ENCODE measurements at regions not wholly inside any gene's neighbourhood (a gene's known extent, or its start where the extent isn't known, plus 50 kb on each side); places are given as distances from the start of the nearest gene placed in this dataset.

GRCh38 chr10:121232494-121232893, 365.8 kb downstream of the FGFR2 start:
- H3K4me3 ChIP-seq (ENCODE audit: low read depth in 1 of 2, low read length in 2 of 2) = no peak overlapping the region
- no peaks in the 10 kb centered on the region for H3K27me3 ChIP-seq (ENCODE audit: control insufficient read depth in 1 of 2, insufficient read depth in 2 of 2, low read length in 2 of 2)
- H3K27ac ChIP-seq (ENCODE audit: low read depth, low read length) = no peak overlapping the region
- H3K4me1 ChIP-seq (ENCODE audit: insufficient read depth, low read length) = no peaks in the 10 kb centered on the region
- H3K36me3 ChIP-seq (ENCODE audit: insufficient read depth, low read length) = no peaks in the 10 kb centered on the region
- no peaks in the 10 kb centered on the region for H3K9me3 ChIP-seq (ENCODE audit: low read length)
- H3K9ac ChIP-seq (ENCODE audit: low read length) = no peak overlapping the region

GRCh38 chr10:121235692-121236091, 362.6 kb downstream of the FGFR2 start:
- Histone ChIP-seq H3K9ac (ENCODE audit: low read length) (no peak overlapping the region), H3K4me3 (ENCODE audit: low read depth in 1 of 2, low read length in 2 of 2) (no peak overlapping the region), H3K4me1 (ENCODE audit: insufficient read depth, low read length) (no peaks in the 10 kb centered on the region), H3K27ac (ENCODE audit: low read depth, low read length) (no peak overlapping the region), H3K9me3 (ENCODE audit: low read length) (no peaks in the 10 kb centered on the region), H3K36me3 (ENCODE audit: insufficient read depth, low read length) (no peaks in the 10 kb centered on the region), H3K27me3 (ENCODE audit: control insufficient read depth in 1 of 2, insufficient read depth in 2 of 2, low read length in 2 of 2) (no peaks in the 10 kb centered on the region)

- Histone ChIP-seq H3K27ac (ENCODE audit: low read depth, low read length) (no peak overlapping the region), H3K27me3 (ENCODE audit: control insufficient read depth in 1 of 2, insufficient read depth in 2 of 2, low read length in 2 of 2) (no peaks in the 10 kb centered on the region), H3K9me3 (ENCODE audit: low read length) (no peaks in the 10 kb centered on the region), H3K4me1 (ENCODE audit: insufficient read depth, low read length) (no peaks in the 10 kb centered on the region), H3K9ac (ENCODE audit: low read length) (no peak overlapping the region), H3K4me3 (ENCODE audit: low read depth in 1 of 2, low read length in 2 of 2) (no peak overlapping the region), H3K36me3 (ENCODE audit: insufficient read depth, low read length) (no peaks in the 10 kb centered on the region)
Observed at GRCh38 chr10:121236621-121237020, 361.6 kb downstream of the FGFR2 start.

- Histone ChIP-seq H3K27ac (ENCODE audit: low read depth, low read length) (no peak overlapping the region), H3K27me3 (ENCODE audit: control insufficient read depth in 1 of 2, insufficient read depth in 2 of 2, low read length in 2 of 2) (no peaks in the 10 kb centered on the region), H3K9ac (ENCODE audit: low read length) (no peak overlapping the region), H3K4me3 (ENCODE audit: low read depth in 1 of 2, low read length in 2 of 2) (no peak overlapping the region), H3K36me3 (ENCODE audit: insufficient read depth, low read length) (no peaks in the 10 kb centered on the region), H3K9me3 (ENCODE audit: low read length) (no peaks in the 10 kb centered on the region), H3K4me1 (ENCODE audit: insufficient read depth, low read length) (peaks cover 3% of the 10 kb centered on the region)
Observed at GRCh38 chr10:121237718-121238117, 360.5 kb downstream of the FGFR2 start.

- Histone ChIP-seq H3K27ac (ENCODE audit: low read depth, low read length) (no peak overlapping the region), H3K27me3 (ENCODE audit: control insufficient read depth in 1 of 2, insufficient read depth in 2 of 2, low read length in 2 of 2) (no peaks in the 10 kb centered on the region), H3K4me1 (ENCODE audit: insufficient read depth, low read length) (peaks cover 10% of the 10 kb centered on the region), H3K4me3 (ENCODE audit: low read depth in 1 of 2, low read length in 2 of 2) (no peak overlapping the region), H3K9me3 (ENCODE audit: low read length) (no peaks in the 10 kb centered on the region), H3K9ac (ENCODE audit: low read length) (no peak overlapping the region), H3K36me3 (ENCODE audit: insufficient read depth, low read length) (no peaks in the 10 kb centered on the region)
Observed at GRCh38 chr10:121240011-121240410, 358.2 kb downstream of the FGFR2 start.

- H3K9ac ChIP-seq (ENCODE audit: low read length) = no peak overlapping the region
- H3K4me1 ChIP-seq (ENCODE audit: insufficient read depth, low read length) = peaks cover 10% of the 10 kb centered on the region
- no peaks in the 10 kb centered on the region for H3K27me3 ChIP-seq (ENCODE audit: control insufficient read depth in 1 of 2, insufficient read depth in 2 of 2, low read length in 2 of 2)
- no peaks in the 10 kb centered on the region for H3K9me3 ChIP-seq (ENCODE audit: low read length)
- H3K27ac ChIP-seq (ENCODE audit: low read depth, low read length) = no peak overlapping the region
- H3K36me3 ChIP-seq (ENCODE audit: insufficient read depth, low read length) = no peaks in the 10 kb centered on the region
- no peak overlapping the region for H3K4me3 ChIP-seq (ENCODE audit: low read depth in 1 of 2, low read length in 2 of 2)
Observed at GRCh38 chr10:121240556-121240955, 357.7 kb downstream of the FGFR2 start.

GRCh38 chr10:121241337-121241736, 356.9 kb downstream of the FGFR2 start:
- no peaks in the 10 kb centered on the region for H3K36me3 ChIP-seq (ENCODE audit: insufficient read depth, low read length)
- no peaks in the 10 kb centered on the region for H3K27me3 ChIP-seq (ENCODE audit: control insufficient read depth in 1 of 2, insufficient read depth in 2 of 2, low read length in 2 of 2)
- no peak overlapping the region for H3K27ac ChIP-seq (ENCODE audit: low read depth, low read length)
- H3K4me3 ChIP-seq (ENCODE audit: low read depth in 1 of 2, low read length in 2 of 2) = no peak overlapping the region
- H3K9ac ChIP-seq (ENCODE audit: low read length) = no peak overlapping the region
- H3K4me1 ChIP-seq (ENCODE audit: insufficient read depth, low read length) = peaks cover 10% of the 10 kb centered on the region
- H3K9me3 ChIP-seq (ENCODE audit: low read length) = no peaks in the 10 kb centered on the region

- Histone ChIP-seq H3K4me1 (ENCODE audit: insufficient read depth, low read length) (peaks cover 10% of the 10 kb centered on the region), H3K4me3 (ENCODE audit: low read depth in 1 of 2, low read length in 2 of 2) (no peak overlapping the region), H3K9me3 (ENCODE audit: low read length) (no peaks in the 10 kb centered on the region), H3K9ac (ENCODE audit: low read length) (no peak overlapping the region), H3K27me3 (ENCODE audit: control insufficient read depth in 1 of 2, insufficient read depth in 2 of 2, low read length in 2 of 2) (no peaks in the 10 kb centered on the region), H3K27ac (ENCODE audit: low read depth, low read length) (no peak overlapping the region), H3K36me3 (ENCODE audit: insufficient read depth, low read length) (no peaks in the 10 kb centered on the region)
Observed at GRCh38 chr10:121242741-121243608, 355.3 kb downstream of the FGFR2 start.

GRCh38 chr10:121243609-121244241, 354.5 kb downstream of the FGFR2 start:
- H3K27ac ChIP-seq (ENCODE audit: low read depth, low read length) = no peak overlapping the region
- H3K27me3 ChIP-seq (ENCODE audit: control insufficient read depth in 1 of 2, insufficient read depth in 2 of 2, low read length in 2 of 2) = no peaks in the 10 kb centered on the region
- H3K9ac ChIP-seq (ENCODE audit: low read length) = no peak overlapping the region
- H3K4me1 ChIP-seq (ENCODE audit: insufficient read depth, low read length) = peaks cover 10% of the 10 kb centered on the region
- no peaks in the 10 kb centered on the region for H3K36me3 ChIP-seq (ENCODE audit: insufficient read depth, low read length)
- H3K4me3 ChIP-seq (ENCODE audit: low read depth in 1 of 2, low read length in 2 of 2) = no peak overlapping the region
- H3K9me3 ChIP-seq (ENCODE audit: low read length) = no peaks in the 10 kb centered on the region

GRCh38 chr10:121244818-121245217, 353.4 kb downstream of the FGFR2 start:
- H3K27me3 ChIP-seq (ENCODE audit: control insufficient read depth in 1 of 2, insufficient read depth in 2 of 2, low read length in 2 of 2) = no peaks in the 10 kb centered on the region
- H3K27ac ChIP-seq (ENCODE audit: low read depth, low read length) = no peak overlapping the region
- no peak overlapping the region for H3K4me3 ChIP-seq (ENCODE audit: low read depth in 1 of 2, low read length in 2 of 2)
- H3K9ac ChIP-seq (ENCODE audit: low read length) = no peak overlapping the region
- H3K9me3 ChIP-seq (ENCODE audit: low read length) = no peaks in the 10 kb centered on the region
- peaks cover 10% of the 10 kb centered on the region for H3K4me1 ChIP-seq (ENCODE audit: insufficient read depth, low read length)
- H3K36me3 ChIP-seq (ENCODE audit: insufficient read depth, low read length) = no peaks in the 10 kb centered on the region

- no peak overlapping the region for H3K9ac ChIP-seq (ENCODE audit: low read length)
- peaks cover 10% of the 10 kb centered on the region for H3K4me1 ChIP-seq (ENCODE audit: insufficient read depth, low read length)
Observed at GRCh38 chr10:121245754-121246153, 352.5 kb downstream of the FGFR2 start.

GRCh38 chr10:121248266-121248665, 350.0 kb downstream of the FGFR2 start:
- no peak overlapping the region for H3K27ac ChIP-seq (ENCODE audit: low read depth, low read length)

More at GRCh38 chr10:121245754-121246153, 352.5 kb downstream of the FGFR2 start:
- no peaks in the 10 kb centered on the region for H3K9me3 ChIP-seq (ENCODE audit: low read length)
- no peaks in the 10 kb centered on the region for H3K27me3 ChIP-seq (ENCODE audit: control insufficient read depth in 1 of 2, insufficient read depth in 2 of 2, low read length in 2 of 2)
- no peak overlapping the region for H3K27ac ChIP-seq (ENCODE audit: low read depth, low read length)
- H3K4me3 ChIP-seq (ENCODE audit: low read depth in 1 of 2, low read length in 2 of 2) = no peak overlapping the region
- H3K36me3 ChIP-seq (ENCODE audit: insufficient read depth, low read length) = no peaks in the 10 kb centered on the region

More at GRCh38 chr10:121248266-121248665, 350.0 kb downstream of the FGFR2 start:
- Histone ChIP-seq H3K9me3 (ENCODE audit: low read length) (no peaks in the 10 kb centered on the region), H3K4me3 (ENCODE audit: low read depth in 1 of 2, low read length in 2 of 2) (no peak overlapping the region), H3K36me3 (ENCODE audit: insufficient read depth, low read length) (no peaks in the 10 kb centered on the region), H3K4me1 (ENCODE audit: insufficient read depth, low read length) (peaks cover 2% of the 10 kb centered on the region), H3K9ac (ENCODE audit: low read length) (no peak overlapping the region), H3K27me3 (ENCODE audit: control insufficient read depth in 1 of 2, insufficient read depth in 2 of 2, low read length in 2 of 2) (no peaks in the 10 kb centered on the region)

All from muscle layer of colon (tissue), 2 donors.